CD4-positive, alpha-beta T cell treated with Interleukin-6 at 100 ng/mL for 8 hours (primary cell): ENCODE measurements at regions not wholly inside any gene's neighbourhood (a gene's known extent, or its start where the extent isn't known, plus 50 kb on each side); places are given as distances from the start of the nearest gene placed in this dataset.

Experiments used
- DNase-seq: peaks from one replicate; pipeline ENCODE4 v3.0.0-alpha.2; 2020; ENCODE audit warnings: mixed read lengths, low spot score

GRCh38 chr22:42217752-42218280 is 52.6 kb downstream of the TCF20 start:
- no peak for DNase-seq

GRCh38 chr22:42217019-42217751 is 53.3 kb downstream of the TCF20 start:
- DNase-seq, result no peak

GRCh38 chr22:42214633-42215415 is 55.6 kb downstream of the TCF20 start:
- DNase-seq, result no peak

- DNase-seq, result no peak
Observed at GRCh38 chr22:42208362-42208761, 62.1 kb downstream of the TCF20 start.

GRCh38 chr22:42207918-42208317 is 62.5 kb downstream of the TCF20 start:
- DNase-seq, result no peak

GRCh38 chr22:42203609-42204008 is 66.8 kb downstream of the TCF20 start:
- DNase-seq, result no peak

- DNase-seq, result peak; percentile 52
Observed at GRCh38 chr22:42202669-42203068, 67.8 kb downstream of the TCF20 start.

GRCh38 chr22:42202048-42202447 is 68.4 kb downstream of the TCF20 start:
- DNase-seq, result peak; percentile 45

GRCh38 chr22:42199025-42199424 is 68.4 kb upstream of the CYP2D6 start:
- no peak for DNase-seq

- DNase-seq, result no peak
Observed at GRCh38 chr22:42198226-42198625, 67.6 kb upstream of the CYP2D6 start.

- no peak for DNase-seq
Observed at GRCh38 chr22:42196454-42196853, 65.8 kb upstream of the CYP2D6 start.

- no peak for DNase-seq
Observed at GRCh38 chr22:42194953-42195352, 64.3 kb upstream of the CYP2D6 start.

- no peak for DNase-seq
Observed at GRCh38 chr22:42194104-42194851, 63.7 kb upstream of the CYP2D6 start.

GRCh38 chr22:42192547-42192946 is 61.9 kb upstream of the CYP2D6 start:
- DNase-seq, result no peak

GRCh38 chr22:42190274-42190673 is 59.7 kb upstream of the CYP2D6 start:
- DNase-seq, result no peak

GRCh38 chr22:42189761-42190160 is 59.2 kb upstream of the CYP2D6 start:
- no peak for DNase-seq

GRCh38 chr22:42188808-42189447 is 58.3 kb upstream of the CYP2D6 start:
- no peak for DNase-seq

GRCh38 chr22:42187646-42188045 is 57.0 kb upstream of the CYP2D6 start:
- no peak for DNase-seq

GRCh38 chr22:42185915-42186439 is 55.4 kb upstream of the CYP2D6 start:
- no peak for DNase-seq

- DNase-seq, result no peak
Observed at GRCh38 chr22:42184852-42185251, 54.2 kb upstream of the CYP2D6 start.

GRCh38 chr22:42183461-42184059 is 53.0 kb upstream of the CYP2D6 start:
- peak; percentile 21 for DNase-seq
